GM12878 (cell line): ENCODE measurements at regions not wholly inside any gene's neighbourhood (a gene's known extent, or its start where the extent isn't known, plus 50 kb on each side); places are given as distances from the start of the nearest gene placed in this dataset.

Source experiments
- ATAC-seq: fragments of 200-7000 bp; cut with Tn5 transposase; 3 replicates; pipeline ENCODE4 v1.9.1; 2020; ENCODE audit warnings: mild to moderate bottlenecking, moderate library complexity
- BruUV-seq: library from RNA; stranded (reverse); fragments of 400-500 nt; replicated peaks from 2 replicates; lab custom pipeline; 2021; lab: Mats Ljungman, UMichigan
- CTCF ChIA-PET: fragments of 300-600 bp; sonication (Branson Sonifier 250); formaldehyde crosslinking; extraction: SDS; loops from one replicate; lab custom pipeline; 2021; ENCODE audit warnings: inconsistent platforms; lab: Yijun Ruan, JAX
- POLR2A ChIA-PET: fragments of 350-600 bp; formaldehyde crosslinking; extraction: SDS; loops from one replicate; lab custom pipeline; 2021; ENCODE audit warnings: inconsistent platforms; lab: Charles Lee
- RAD21 ChIA-PET: fragments of 300-600 bp; sonication (Branson Sonifier 250); formaldehyde crosslinking; loops from one replicate; lab custom pipeline; 2023; ENCODE audit warnings: antibody characterized with exemption; ENCODE audit not compliant: unreplicated experiment; lab: Charles Lee
- SMC1A ChIA-PET: fragments of 300-600 bp; sonication (Branson Sonifier 250); formaldehyde crosslinking; loops from one replicate; lab custom pipeline; 2023; ENCODE audit not compliant: unreplicated experiment, uncharacterized antibody; lab: Charles Lee
- DNase-seq: peaks from one replicate; pipeline ENCODE4 v3.0.0-alpha.2; 2011; ENCODE audit warnings: low read depth, low spot score
- FAIRE-seq: peaks from 3 replicates; lab custom pipeline; 2011; peaks lifted over from hg19 to GRCh38; lab: Jason Lieb, UNC
- H2AFZ ChIP-seq: 2 replicates; pipeline ENCODE4 v1.6.0; 2011; ENCODE audit warnings: low read depth, low read length, control low read depth; ENCODE audit not compliant: control insufficient read depth
- H3K27ac ChIP-seq: 2 replicates; pipeline ENCODE4 v1.5.1; 2011; ENCODE audit warnings: control low read depth; ENCODE audit not compliant: control insufficient read depth, insufficient read depth
- H3K27me3 ChIP-seq, 2 experiments: replicated peaks in 1 of 2; 2 replicates each; pipeline versions ENCODE4 v1.6.0 to v1.6.1; 2011; ENCODE audit warnings: low read length in 1 of 2; ENCODE audit not compliant: control insufficient read depth in 2 of 2, insufficient read depth in 2 of 2
- H3K36me3 ChIP-seq, 2 experiments: 2 replicates each; pipeline ENCODE4 v1.5.1; 2011; ENCODE audit warnings: low read length in 1 of 2; ENCODE audit not compliant: control insufficient read depth in 2 of 2, insufficient read depth in 2 of 2
- H3K4me1 ChIP-seq: 2 replicates; pipeline ENCODE4 v1.6.1; 2011; ENCODE audit warnings: mild to moderate bottlenecking, low read length, moderate library complexity, mixed read lengths; ENCODE audit not compliant: control insufficient read depth, insufficient read depth
- H3K4me2 ChIP-seq: 2 replicates; pipeline ENCODE4 v1.6.0; 2011; ENCODE audit warnings: control low read depth; ENCODE audit not compliant: control insufficient read depth, insufficient read depth
- H3K4me3 ChIP-seq: fragments of 200-600 bp; sonication (generic); 2 replicates; pipeline ENCODE4 v1.5.1; 2016
- H3K79me2 ChIP-seq: 2 replicates; pipeline ENCODE4 v1.6.0; 2011; ENCODE audit warnings: low read length; ENCODE audit not compliant: control insufficient read depth, insufficient read depth
- H3K9ac ChIP-seq: 2 replicates; pipeline ENCODE4 v1.8.0; 2011; ENCODE audit warnings: low read length, control low read depth, mixed read lengths; ENCODE audit not compliant: control insufficient read depth, insufficient read depth
- H3K9me3 ChIP-seq: replicated peaks from 3 replicates; pipeline ENCODE4 v1.5.1; 2011; ENCODE audit warnings: mild to moderate bottlenecking, low read length; ENCODE audit not compliant: control insufficient read depth, insufficient read depth
- H4K20me1 ChIP-seq: 2 replicates; pipeline ENCODE4 v1.6.0; 2011; ENCODE audit not compliant: control insufficient read depth, insufficient read depth
- ATF7 ChIP-seq: fragments of 450-650 bp; IDR thresholded peaks from 2 replicates; pipeline ENCODE4 v1.6.1; 2016; ENCODE audit warnings: low read depth, mild to moderate bottlenecking
- EGR1 ChIP-seq, 2 experiments: IDR thresholded peaks; 1 replicate in 1 of 2; 2 replicates in 1 of 2; pipeline ENCODE4 v1.6.1; 2011 to 2012; ENCODE audit warnings: low read depth in 2 of 2, low read length in 2 of 2, borderline replicate concordance in 1 of 2, mild to moderate bottlenecking in 1 of 2, moderate library complexity in 1 of 2
- FOXM1 ChIP-seq: IDR thresholded peaks from 2 replicates; pipeline ENCODE4 v1.6.1; 2012; ENCODE audit warnings: low read depth, mild to moderate bottlenecking, inconsistent platforms, low read length, moderate library complexity
- KDM1A ChIP-seq: fragments of 200-600 bp; sonication (generic); IDR thresholded peaks from 2 replicates; pipeline ENCODE4 v1.6.1; 2016; ENCODE audit warnings: borderline replicate concordance
- NBN ChIP-seq: fragments of 450-650 bp; IDR thresholded peaks from 2 replicates; pipeline ENCODE4 v1.6.1; 2016
- NFXL1 ChIP-seq: fragments of 450-650 bp; IDR thresholded peaks from 2 replicates; pipeline ENCODE4 v1.6.1; 2017; ENCODE audit warnings: antibody characterized with exemption, mild to moderate bottlenecking, borderline replicate concordance
- USF1 ChIP-seq: IDR thresholded peaks from 2 replicates; pipeline ENCODE4 v1.6.1; 2011; ENCODE audit warnings: borderline replicate concordance, low read depth, mild to moderate bottlenecking, moderate library complexity, mixed read lengths, low read length; ENCODE audit not compliant: insufficient read depth; ENCODE audit errors: extremely low read length
- YY1 ChIP-seq: IDR thresholded peaks from 2 replicates; pipeline ENCODE4 v1.6.1; 2011; ENCODE audit warnings: low read depth, mild to moderate bottlenecking, low read length
- ZNF592 ChIP-seq: fragments of 450-650 bp; IDR thresholded peaks from 2 replicates; pipeline ENCODE4 v1.6.1; 2017; ENCODE audit warnings: mild to moderate bottlenecking, moderate library complexity
- ZNF687 ChIP-seq: fragments of 450-650 bp; IDR thresholded peaks from 2 replicates; pipeline ENCODE4 v1.6.1; 2017; ENCODE audit warnings: mild to moderate bottlenecking, moderate library complexity
- WGBS: methylation state at CpG from one replicate; pipeline ENCODE4 v1.1.6; 2016; ENCODE audit warnings: low lambda C conversion rate; ENCODE audit not compliant: insufficient replicate concordance, insufficient coverage; ENCODE audit errors: missing lambda C conversion rate; 5-methylcytosine and 5-hydroxymethylcytosine counted together
- in situ Hi-C: fragments of 300-500 bp; cut with MboI; formaldehyde crosslinking; loops from 9 replicates; pipeline ENCODE4 v1.14.3; 2018; ENCODE audit warnings: mixed read lengths
- intact Hi-C: fragments of 100-400 bp; cut with micrococcal nuclease; formaldehyde crosslinking; loops from one replicate; pipeline ENCODE4 v1.14.2; 2022; ENCODE audit not compliant: unreplicated experiment

GRCh38 chr5:128876569-128877382, 88.5 kb upstream of the SLC27A6 start:
- BruUV-seq, result no TSS peak
- Histone ChIP-seq H3K4me2 (no peak overlapping the region), H4K20me1 (no peaks in the 10 kb centered on the region), H3K9me3 (no peaks in the 10 kb centered on the region), H3K4me1 (no peaks in the 10 kb centered on the region), H3K27ac (no peak overlapping the region), H2AFZ (no peak overlapping the region), H3K9ac (no peak overlapping the region), H3K27me3 (no peaks in the 10 kb centered on the region), H3K36me3 (no peaks in the 10 kb centered on the region), H3K4me3 (no peak overlapping the region), H3K79me2 (no peaks in the 10 kb centered on the region)
- intact Hi-C loops (no loop called here), in situ Hi-C loops (no loop called here)
- POLR2A ChIA-PET, result no interaction called here
- DNase-seq (no peak), FAIRE-seq (no peak), ATAC-seq (no peak)
- SMC1A ChIA-PET, result no interaction called here
- RAD21 ChIA-PET, result no interaction called here
- no peak for TF ChIP-seq ATF7
- TF ChIP-seq NFXL1, result no peak
- no peak for TF ChIP-seq EGR1 (IDR thresholded peaks at IDR 0.05; ENCODE audit: borderline replicate concordance in 1 of 2, low read depth in 2 of 2, low read length in 2 of 2)
- TF ChIP-seq USF1, result no peak
- no peak for TF ChIP-seq ZNF687
- no peak for TF ChIP-seq YY1
- no peak for TF ChIP-seq FOXM1
- no peak for TF ChIP-seq NBN
- no peak for TF ChIP-seq KDM1A
- no peak for TF ChIP-seq ZNF592
- WGBS, result 21% methylated on average over 3 of the region's 3 CpGs
- CTCF ChIA-PET, result no interaction called here
